ENCODE measurements at regions not wholly inside any gene's neighbourhood (a gene's known extent, or its start where the extent isn't known, plus 50 kb on each side); places are given as distances from the start of the nearest gene placed in this dataset.

GRCh38 chr5:173759691-173760090, 128.5 kb upstream of the CPEB4 start:
- TF ChIP-seq, protein P1, sequence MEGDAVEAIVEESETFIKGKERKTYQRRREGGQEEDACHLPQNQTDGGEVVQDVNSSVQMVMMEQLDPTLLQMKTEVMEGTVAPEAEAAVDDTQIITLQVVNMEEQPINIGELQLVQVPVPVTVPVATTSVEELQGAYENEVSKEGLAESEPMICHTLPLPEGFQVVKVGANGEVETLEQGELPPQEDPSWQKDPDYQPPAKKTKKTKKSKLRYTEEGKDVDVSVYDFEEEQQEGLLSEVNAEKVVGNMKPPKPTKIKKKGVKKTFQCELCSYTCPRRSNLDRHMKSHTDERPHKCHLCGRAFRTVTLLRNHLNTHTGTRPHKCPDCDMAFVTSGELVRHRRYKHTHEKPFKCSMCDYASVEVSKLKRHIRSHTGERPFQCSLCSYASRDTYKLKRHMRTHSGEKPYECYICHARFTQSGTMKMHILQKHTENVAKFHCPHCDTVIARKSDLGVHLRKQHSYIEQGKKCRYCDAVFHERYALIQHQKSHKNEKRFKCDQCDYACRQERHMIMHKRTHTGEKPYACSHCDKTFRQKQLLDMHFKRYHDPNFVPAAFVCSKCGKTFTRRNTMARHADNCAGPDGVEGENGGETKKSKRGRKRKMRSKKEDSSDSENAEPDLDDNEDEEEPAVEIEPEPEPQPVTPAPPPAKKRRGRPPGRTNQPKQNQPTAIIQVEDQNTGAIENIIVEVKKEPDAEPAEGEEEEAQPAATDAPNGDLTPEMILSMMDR (IDR thresholded peaks at IDR 0.05), result no peak
- TF ChIP-seq ATF2 (CRISPR knock-in tag; IDR thresholded peaks at IDR 0.05; ENCODE audit: borderline replicate concordance, low read depth) (no peak), SMAD3 (CRISPR knock-in tag; IDR thresholded peaks at IDR 0.05; ENCODE audit: borderline replicate concordance) (no peak), GABPB1 (CRISPR knock-in tag; IDR thresholded peaks at IDR 0.05) (no peak), E2F1 (CRISPR knock-in tag; IDR thresholded peaks at IDR 0.05) (no peak), ZNF416 (CRISPR knock-in tag; IDR thresholded peaks at IDR 0.05) (no peak), JUN (CRISPR knock-in tag; IDR thresholded peaks at IDR 0.05) (no peak), USF2 (CRISPR knock-in tag; IDR thresholded peaks at IDR 0.05) (no peak), MAX (CRISPR knock-in tag; IDR thresholded peaks at IDR 0.05) (no peak), ZMAT4 (CRISPR knock-in tag; IDR thresholded peaks at IDR 0.05) (no peak), ZNF425 (CRISPR knock-in tag; conservative IDR thresholded peaks at IDR 0.05) (no peak), CBFB (CRISPR knock-in tag; IDR thresholded peaks at IDR 0.05; ENCODE audit: low read depth) (no peak)

All from WTC11 (cell line).